HG03571 (cell line): ENCODE measurements at regions not wholly inside any gene's neighbourhood (a gene's known extent, or its start where the extent isn't known, plus 50 kb on each side); places are given as distances from the start of the nearest gene placed in this dataset.
"Not testable (repeated sequence)": the region's sequence is repeated elsewhere in the genome, so short reads cannot be mapped to it uniquely, and the experiment has no call there.

Experiments
- ATAC-seq: cut with Tn5 transposase; IDR thresholded peaks from one replicate; pipeline ENCODE4 v1.9.1; 2021; ENCODE audit not compliant: unreplicated experiment

DNA sequence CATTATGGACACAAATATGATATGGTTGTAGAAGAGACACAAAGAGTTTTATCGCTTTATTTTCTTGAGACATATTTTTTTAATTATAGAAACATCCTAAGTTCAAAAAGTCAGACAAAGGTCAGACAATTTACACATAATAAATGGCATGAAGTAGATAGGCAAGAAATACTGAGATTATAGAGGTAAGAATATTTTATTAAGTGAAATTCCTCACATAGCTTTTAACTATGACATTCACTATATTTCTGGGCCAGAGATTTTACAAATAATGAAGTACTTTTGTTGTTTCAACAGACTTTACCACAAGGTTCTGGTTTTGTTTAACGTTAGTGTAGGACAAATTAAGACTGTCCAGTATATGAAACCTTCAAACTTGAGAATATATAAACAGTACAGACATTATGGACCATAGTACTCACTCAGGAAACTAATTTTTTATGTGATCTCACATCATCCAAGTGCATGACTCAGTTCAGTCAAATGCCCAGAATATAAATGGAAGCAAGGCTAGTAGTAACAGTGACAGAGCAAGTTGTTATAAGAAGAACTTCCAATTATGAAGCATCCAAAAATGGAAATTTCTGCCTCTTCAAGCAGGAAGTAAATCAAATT lies 394.8 kb downstream of the KCNJ2 start:
- ATAC-seq, result no peak

DNA sequence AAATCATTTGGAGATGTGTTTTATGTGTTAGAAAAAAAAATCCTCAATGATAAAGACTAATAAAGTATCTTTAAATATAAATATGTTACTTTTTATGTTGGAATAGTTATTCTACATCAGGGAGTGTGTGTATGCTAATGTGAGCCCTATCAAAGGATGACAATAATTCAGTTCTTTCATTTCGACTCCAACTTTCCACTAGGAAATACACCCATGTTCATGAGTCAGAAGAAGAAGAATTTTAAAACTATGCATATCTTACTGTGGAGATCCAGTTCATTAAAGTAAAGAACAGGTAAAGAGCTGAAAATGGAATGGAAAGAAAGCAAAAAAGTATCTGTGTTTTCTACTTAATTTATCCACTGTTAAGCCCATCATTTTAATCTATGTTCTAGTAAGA lies 399.8 kb downstream of the KCNJ2 start:
- no peak for ATAC-seq

DNA sequence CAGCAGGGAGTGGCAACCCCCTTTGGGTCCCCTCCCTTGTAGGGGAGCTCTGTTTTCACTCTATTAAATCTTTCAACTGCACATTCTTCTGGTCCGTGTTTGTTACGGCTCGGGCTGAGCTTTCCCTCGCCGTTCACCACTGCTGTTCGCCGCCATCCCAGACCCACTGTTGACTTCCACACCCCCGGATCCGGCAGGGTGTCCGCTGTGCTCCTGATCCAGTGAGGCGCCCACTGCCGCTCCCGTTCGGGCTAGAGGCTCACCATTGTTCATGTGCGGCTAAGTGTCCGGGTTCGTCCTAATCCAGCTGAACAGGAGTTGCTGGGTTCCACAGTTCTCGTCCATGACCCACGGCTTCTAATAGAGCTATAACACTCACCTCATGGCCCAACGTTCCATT lies 408.1 kb downstream of the KCNJ2 start:
- ATAC-seq, result no peak

DNA sequence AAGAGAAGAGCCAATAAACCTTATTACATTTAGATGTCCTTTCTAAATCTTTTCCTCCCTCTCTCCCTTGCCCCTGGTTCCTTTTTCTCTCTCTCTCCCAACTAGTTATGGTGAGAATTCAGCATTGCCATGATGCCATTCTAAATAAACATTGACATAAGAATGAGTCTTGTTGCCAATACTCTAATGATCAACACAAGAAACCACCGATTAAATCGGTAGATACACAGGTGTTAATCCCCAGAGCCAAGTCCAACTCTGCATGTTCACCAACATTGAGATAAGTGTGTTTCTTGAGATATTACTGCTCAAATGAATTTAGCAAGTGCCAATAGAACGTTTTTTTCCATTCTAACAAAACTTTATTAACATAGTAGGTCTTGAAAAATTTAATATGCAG lies 412.1 kb downstream of the KCNJ2 start:
- ATAC-seq, result no peak

DNA sequence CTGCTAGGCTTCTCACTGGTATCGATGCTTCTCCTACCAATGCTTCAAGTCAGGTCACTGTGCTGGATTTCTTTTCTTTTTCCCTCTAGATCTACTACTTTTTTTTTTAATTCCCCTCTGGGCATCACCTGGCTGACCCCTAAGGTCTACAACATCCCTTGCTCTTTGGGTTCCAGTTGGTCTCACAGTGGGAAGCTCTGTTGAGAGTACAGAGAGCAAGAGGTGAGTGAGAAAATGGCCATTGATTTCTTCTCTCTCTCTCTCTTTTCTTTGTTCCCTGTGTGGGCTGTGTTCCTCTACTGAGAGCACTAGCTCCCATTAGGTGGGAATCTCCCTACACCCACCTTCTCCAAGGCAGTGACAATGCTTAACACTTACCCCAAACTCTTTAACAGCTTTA lies 413.4 kb downstream of the KCNJ2 start:
- no peak for ATAC-seq

DNA sequence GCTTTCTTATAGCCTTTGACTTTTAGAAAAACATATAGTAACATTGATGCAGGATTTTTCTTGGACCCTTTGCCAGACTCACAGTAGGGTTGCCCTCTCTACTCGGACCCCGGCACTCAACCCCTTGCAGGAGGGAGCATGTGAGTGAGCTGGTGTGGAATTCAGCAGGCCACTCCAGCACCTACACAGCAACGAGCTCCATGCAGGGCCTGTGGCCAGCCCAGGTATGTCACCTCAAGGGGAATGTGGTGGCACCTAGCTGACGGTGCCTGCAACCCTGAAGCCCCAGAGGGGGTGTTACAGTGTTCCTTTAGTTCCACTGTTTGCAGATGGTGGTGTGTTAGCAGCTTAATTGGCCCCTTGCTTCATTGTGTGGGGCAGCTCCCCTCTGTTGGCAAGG lies 414.9 kb downstream of the KCNJ2 start:
- ATAC-seq, result no peak

DNA sequence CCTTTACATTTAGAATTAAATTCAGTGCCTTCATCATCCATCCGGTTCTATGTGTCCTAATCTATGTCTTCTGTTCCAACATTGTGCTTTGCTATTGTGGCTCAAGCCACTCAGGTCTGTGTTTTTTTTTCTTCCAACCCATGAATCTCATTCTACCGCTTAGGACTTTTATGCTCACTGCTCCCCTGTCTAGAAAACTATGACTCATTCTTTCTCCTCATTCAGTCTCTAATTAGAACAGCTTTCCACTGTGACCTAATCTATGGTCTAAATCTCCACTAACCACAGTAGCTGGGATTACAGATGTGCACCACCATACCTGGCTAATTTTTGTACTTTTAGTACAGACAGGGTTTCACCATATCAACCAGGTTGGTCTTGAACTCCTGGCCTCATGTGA lies 418.7 kb downstream of the KCNJ2 start:
- no peak for ATAC-seq

DNA sequence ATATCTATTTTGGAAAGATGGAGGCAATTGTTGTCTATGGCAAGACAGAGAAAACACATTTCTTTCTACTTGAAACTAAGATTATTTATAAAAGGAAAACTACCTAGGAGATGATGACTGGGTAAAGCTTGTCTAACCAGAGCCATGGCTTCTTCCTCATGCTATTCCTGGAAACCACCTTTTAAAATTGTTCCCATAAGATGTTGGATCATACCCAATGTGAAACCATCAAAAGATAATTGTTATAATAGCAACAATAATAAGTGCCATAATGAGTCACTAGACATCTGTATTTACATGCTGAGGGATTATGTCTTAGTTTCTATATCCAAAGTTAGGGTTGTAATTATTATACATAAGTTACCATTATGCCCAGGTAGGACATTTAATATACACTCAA lies 428.4 kb downstream of the KCNJ2 start:
- ATAC-seq, result no peak

DNA sequence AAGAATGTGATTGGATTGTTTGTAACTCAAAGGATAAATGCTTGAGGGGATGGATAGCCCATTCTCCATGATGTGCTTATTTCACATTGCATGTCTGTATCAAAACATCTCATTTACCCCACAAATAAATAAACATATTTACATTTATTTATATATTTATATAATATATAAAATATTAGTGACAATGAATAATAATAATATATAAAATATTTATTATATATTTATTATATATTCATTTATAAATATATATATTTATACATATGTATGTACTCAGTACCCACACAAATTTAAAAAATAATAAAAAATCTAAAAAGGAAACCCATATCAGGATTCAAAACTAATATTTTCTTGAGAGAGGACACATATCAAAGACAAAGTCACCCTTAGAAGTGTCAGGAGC lies 429.9 kb downstream of the KCNJ2 start:
- ATAC-seq, result no peak

DNA sequence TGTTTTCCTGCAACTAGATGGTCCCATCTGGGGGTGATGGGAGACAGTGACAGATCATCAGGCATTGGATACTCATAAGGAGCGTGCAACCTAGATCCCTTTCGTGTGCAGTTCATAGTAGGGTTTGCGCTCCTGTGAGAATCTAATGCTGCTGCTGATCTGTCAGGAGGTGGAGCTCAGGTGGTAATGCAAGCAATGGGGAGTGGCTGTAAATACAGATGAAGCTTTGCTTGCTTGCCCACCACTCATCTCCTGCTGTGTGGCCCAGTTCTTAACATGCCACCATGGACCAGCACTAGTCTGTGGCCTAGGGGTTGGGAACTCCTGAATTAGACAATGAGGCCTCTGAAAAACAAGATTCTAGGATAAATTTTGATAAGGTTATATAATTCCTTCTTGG lies 430.6 kb downstream of the KCNJ2 start:
- ATAC-seq, result not testable (repeated sequence)

DNA sequence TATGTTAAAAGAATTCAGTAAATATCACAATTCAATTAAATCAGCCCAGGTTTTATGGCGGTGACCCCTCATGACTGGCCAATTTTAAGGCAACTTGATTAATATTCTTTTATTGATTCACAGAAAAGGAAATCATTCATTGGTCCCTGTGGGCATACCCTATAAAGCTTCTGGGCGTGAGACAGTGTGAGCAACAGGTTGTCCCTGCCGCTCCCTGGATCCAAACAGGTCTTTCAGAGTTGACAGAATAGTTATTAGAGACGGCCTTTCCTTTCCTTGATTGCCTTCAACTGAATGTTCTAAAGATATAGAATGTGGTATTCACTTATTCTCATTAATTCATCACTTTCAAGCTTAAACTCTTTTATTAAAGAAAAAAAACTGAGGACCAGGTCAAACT lies 433.9 kb downstream of the KCNJ2 start:
- no peak for ATAC-seq

DNA sequence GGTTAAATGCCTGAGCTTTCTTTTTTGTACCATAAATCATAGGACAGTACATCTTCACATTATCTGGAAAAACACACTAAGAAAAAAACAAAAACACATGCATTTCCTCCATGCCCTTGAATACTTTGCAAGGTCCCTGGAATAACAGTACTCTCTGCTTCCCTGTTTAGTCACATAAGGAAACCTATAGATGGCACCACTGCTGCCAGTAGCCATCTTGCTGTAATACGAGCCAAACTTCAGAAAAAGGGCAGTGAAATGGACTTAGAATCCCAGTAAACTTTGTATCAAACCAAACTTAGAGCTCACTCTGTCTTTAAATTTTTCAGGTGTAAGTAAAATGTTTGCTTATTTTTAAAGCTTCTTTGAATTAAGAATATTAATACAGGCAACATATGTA lies 435.5 kb downstream of the KCNJ2 start:
- no peak for ATAC-seq

DNA sequence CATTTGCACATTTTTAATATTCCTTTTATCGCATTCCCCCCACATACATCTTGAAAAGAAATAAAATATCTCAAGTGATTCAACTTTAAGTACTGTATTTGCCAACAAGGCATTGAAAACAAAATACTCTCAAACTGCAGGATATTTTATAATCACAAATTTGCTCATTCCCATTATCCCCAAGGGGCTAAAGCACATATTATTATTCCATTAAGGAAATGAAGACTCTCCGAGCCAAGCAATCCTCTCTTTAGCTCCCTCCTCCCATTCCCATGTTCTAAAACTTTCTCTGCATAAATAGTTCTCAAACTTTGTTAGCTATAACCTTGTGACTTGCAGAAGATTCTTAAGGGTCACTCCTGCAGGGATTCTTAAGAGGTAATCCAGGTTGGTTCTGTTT lies 436.8 kb downstream of the KCNJ2 start:
- no peak for ATAC-seq

DNA sequence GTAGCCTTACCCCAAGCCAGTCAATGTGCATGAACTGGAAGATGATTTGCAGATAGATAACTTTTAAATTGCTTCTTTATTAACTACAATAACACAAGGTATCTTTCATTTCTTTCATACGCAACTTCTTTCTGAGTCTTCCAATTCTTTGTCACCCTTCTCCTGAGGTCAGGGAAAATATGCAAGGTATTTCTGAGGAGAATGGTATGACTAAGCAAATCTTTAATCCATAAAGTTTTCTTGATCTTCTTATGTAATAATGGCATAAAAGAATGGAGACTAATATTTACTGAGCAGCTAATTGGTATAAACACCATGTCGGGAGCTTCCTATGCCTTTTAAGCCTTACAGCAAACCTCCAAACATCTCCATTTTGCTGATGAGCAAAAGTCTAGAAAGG lies 438.9 kb downstream of the KCNJ2 start:
- no peak for ATAC-seq

DNA sequence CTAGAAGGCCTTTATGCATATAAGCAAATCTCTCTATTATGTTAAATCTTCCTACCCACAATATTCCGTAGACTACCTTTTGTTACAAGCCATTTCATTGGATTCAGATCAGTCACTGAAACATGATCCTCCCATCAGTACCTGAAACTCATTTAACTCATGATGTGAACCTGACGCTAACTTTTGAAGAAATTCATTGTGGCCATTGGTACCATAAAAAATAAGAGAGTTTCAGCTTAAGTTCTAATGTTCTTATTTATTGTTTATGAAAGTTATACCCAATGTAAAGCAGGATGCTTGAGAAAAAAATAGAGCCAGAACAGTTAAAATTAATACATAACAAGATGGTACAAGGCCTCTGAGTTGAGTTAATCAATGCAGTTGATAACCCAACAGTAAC lies 439.6 kb downstream of the KCNJ2 start:
- no peak for ATAC-seq

DNA sequence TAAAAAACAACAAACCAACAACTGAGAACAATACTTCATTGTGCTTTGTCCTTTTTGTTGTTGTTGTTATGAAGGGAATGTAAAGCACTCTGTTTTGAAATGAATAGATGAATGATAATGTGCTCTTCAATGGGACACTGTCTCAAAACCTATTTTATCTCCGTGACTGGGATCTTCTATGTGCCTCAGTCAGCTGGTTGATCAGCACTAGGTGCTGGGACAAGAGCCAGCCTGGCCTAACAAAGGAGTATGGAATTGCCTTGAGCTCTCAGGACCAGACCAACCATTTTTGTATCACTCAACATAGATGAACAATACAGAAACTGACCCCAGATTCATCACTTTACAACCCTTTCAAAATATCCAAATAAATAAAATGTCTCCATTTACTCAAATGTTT lies 440.2 kb downstream of the KCNJ2 start:
- no peak for ATAC-seq

DNA sequence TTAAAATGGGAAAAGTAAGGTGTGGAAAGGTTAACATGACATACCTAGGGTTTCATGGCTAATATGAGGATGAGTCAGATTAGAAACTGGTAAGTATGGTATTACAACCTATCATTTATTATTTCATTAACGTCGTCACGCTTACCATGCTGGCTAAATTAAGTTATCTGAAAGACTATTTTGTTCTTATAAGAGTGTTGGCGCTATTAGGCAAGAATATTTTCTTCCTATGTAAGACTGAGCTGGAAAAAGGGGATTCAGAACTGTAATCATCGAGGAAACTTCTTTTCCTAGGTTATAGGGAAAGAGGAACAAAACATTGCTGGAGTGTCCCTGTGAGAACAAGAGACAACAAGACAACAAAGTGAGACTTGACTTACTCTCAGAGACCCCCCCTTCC lies 440.8 kb downstream of the KCNJ2 start:
- ATAC-seq, result no peak

DNA sequence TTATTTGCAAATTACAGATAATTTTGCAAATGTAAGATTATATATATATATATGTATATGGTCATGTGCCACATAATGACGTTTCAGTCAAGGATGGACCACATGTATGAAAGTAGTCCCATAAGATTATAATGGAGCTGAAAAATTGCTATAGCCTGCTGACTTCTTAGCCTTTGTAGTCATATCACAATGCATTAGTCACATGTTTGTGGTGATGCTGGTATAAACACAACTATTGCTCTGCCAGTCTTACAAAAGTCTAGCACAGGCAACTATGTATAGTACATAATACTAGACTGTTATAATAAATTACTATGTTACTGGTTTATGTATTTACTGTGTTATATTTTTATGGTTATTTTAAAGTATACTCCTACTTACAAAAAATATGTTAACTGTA lies 444.3 kb downstream of the KCNJ2 start:
- no peak for ATAC-seq

DNA sequence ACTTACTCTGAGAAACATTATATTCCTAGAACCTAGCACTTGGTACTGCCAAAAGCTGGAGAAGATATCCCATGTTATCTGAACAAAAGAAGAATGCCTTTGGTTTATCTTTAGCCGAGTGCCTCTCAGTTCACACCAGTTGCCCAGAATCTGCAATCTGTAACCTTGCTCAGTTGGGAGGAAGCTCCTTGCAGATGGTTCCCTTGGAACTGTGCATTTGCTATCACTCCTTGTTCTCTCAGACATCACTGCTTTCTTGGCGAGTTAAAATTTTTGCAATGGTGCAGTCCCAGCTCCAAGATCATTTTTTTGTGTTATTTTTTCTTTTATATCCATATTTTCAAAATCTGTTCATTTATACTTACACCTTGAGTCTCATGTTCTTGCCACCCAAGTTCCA lies 446.5 kb downstream of the KCNJ2 start:
- ATAC-seq, result no peak

DNA sequence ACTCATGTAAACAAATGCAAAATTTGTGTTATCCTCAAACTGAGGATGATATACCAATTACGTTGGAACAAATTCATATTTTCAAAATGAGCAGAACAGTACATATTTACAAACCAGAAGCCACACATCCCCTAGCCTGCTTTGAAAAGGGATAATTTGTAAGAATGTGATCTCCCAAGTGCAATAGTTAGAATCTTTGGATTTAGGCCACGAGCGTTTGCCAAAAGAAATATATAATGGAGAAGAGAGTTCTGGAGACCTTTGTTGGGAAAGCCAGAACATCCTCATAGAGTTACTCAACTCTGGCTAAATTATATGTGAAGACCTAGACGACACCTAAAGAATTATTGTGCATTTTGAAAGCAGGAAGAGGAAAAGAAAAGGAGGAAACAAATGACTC lies 449.3 kb downstream of the KCNJ2 start:
- ATAC-seq, result no peak

DNA sequence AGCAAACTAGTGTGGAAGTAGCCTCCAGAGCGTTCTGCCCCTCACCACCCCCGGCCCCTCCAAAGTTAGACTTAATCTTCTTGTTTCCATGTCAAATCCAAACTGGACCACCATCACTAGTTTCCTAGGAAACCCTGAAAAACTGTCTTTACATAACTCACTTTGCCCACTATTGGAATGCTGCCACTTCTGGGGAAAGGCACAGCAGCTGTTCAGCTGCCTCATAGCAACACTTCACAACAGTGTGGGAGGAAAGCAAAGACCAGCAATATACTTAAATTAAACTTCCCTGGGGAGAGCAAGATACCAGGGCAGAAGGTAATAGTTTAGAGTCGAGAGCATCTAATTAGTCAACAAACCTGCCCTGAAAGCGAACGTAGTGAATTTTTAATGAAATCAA lies 452.2 kb downstream of the KCNJ2 start:
- ATAC-seq, result no peak

DNA sequence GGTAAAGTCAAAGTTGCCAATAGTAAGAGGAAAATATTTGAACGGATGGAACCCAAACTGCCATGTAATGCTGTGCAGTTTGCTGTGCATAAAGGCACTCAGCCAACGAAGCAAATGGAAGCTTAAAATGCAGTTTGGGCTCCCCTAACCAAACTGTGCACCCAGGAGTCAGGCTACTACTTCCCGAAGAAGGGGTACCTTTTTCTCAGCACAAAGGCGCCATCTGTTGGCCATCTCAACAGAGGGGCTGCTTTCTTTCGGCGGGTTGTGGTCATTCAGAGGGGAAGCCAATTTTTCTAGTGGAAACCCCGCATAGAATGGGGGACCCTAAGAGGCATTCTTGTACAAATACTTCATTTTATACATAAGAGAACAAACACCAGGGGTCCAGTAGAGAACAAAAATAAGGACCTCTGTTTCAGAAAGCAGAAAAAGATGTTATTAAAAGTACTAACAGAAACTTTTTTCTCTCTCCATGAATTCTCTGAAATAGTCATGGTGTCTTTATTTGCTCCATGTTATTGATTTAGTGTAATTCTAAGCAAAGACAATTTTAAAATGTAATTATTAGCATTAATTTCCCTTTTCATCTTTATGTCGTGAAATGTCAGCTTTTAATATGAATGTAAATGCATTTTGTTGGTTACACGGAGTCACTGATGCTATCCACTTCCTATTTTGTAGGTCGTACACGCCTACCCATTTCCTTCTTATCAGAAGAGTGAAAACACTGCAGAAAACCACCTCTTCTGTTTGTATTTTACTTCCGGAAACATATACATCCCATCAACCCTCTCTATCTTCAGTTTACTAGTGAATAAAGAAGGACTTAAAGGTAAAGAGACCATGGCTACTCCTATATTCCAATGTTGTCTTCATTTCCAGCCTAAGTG lies 453.3 kb downstream of the KCNJ2 start:
- ATAC-seq, result no peak

DNA sequence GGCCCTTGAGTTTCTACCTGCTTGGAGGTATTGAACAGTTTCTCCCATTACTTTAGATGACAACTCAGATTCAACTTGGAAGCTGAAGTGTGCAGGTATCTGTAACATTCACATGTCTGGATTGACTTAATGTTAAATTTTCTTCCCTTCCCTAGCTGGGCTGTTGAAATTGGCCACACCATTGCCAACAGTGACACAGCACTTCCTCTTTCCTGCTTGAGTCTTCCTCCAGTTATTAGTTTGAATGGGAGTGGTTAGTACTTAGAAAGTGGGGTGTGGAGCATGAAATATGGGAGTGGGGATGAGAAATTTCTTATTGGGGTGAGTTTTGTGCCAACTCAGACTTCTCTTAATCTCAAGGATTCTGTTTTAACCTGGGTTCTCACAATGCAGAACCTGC lies 454.9 kb downstream of the KCNJ2 start:
- no peak for ATAC-seq
